Lower leg skin (tissue), 4 donors: ENCODE measurements at regions not wholly inside any gene's neighbourhood (a gene's known extent, or its start where the extent isn't known, plus 50 kb on each side); places are given as distances from the start of the nearest gene placed in this dataset.
"Not testable (repeated sequence)": the region's sequence is repeated elsewhere in the genome, so short reads cannot be mapped to it uniquely, and the experiment has no call there.

Experiments
- DNase-seq, 2 donors: peaks; one replicate each; pipeline ENCODE4 v3.0.0-alpha.2; 2019; ENCODE audit warnings: low spot score in 2 of 2
- H3K4me3 ChIP-seq: fragments of 200-600 bp; sonication (generic); 2 replicates; pipeline ENCODE4 v1.5.1; 2017; ENCODE audit warnings: mild to moderate bottlenecking, low read depth; ENCODE audit not compliant: poor library complexity, severe bottlenecking
- CTCF ChIP-seq, 3 donors: fragments of 450-650 bp; IDR thresholded peaks; one replicate each; pipeline ENCODE4 v1.5.1; 2016; ENCODE audit warnings: antibody characterized with exemption in 3 of 3, mild to moderate bottlenecking in 3 of 3, moderate library complexity in 2 of 3
- POLR2A ChIP-seq, 2 donors: fragments of 450-650 bp; IDR thresholded peaks; one replicate each; pipeline ENCODE4 v1.6.1; 2016 to 2017; ENCODE audit warnings: antibody characterized with exemption in 2 of 2, mild to moderate bottlenecking in 1 of 2, moderate library complexity in 1 of 2
- WGBS, 2 donors: methylation state at CpG; one replicate each; pipeline ENCODE4 v1.1.5; 2018; 5-methylcytosine and 5-hydroxymethylcytosine counted together
- intact Hi-C: fragments of 100-400 bp; cut with DNase I; formaldehyde crosslinking; loops from one replicate; pipeline ENCODE4 v1.15.0; 2023; ENCODE audit warnings: low total_unique reads

DNA sequence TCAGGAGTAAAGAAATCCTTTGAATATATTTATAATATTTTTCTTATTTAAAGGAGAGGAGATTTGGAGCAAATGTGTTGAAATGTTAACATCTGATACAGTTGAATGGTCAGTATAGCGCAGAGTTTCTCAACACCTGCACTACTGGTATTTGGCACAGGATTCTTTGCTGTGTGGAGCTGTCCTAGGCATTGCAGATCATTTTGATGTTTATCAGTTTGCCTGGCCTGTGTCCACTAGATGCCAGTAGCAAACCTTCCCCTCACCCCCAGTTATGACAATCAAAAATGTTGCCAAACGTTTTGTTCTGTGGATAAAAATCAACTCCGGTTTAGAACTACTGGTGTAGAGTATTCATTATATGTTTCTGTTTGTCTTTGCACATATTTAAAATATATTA, 765.3 kb upstream of the SLIT2 start:
- 46 to 62% methylated on average over 3 of the region's 3 CpGs for WGBS, 2 donors
- H3K4me3 ChIP-seq, result no peak overlapping the region
- TF ChIP-seq POLR2A (IDR thresholded peaks at IDR 0.05), result no peak
- TF ChIP-seq CTCF (IDR thresholded peaks at IDR 0.05), result no peak
- intact Hi-C loops, result no loop called here
- no peak for DNase-seq

DNA sequence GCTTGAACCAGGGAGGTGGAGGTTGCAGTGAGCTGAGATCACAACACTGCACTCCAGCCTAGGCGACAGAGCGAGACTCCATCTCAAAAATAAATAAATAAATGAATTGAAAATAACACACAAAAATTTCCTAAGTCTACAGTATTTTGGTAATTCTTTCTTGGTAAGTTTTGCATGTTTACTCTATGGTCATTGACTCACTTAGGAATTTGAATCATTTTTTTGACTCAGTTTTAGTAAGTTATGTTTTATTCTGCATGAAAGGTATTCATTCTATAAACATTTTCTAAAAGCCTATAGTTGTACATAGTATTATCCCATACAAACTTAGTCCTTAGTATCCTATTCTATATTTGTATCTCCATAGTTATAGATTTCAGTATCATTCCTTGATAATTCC, 772.9 kb upstream of the SLIT2 start:
- WGBS, 2 donors, result 95 to 100% methylated on average over 2 of the region's 2 CpGs
- no peak for DNase-seq
- TF ChIP-seq CTCF (IDR thresholded peaks at IDR 0.05) (no peak), POLR2A (IDR thresholded peaks at IDR 0.05) (no peak)
- H3K4me3 ChIP-seq, result no peak overlapping the region
- intact Hi-C loops, result no loop called here

- TF ChIP-seq CTCF (IDR thresholded peaks at IDR 0.05) (no peak), POLR2A (IDR thresholded peaks at IDR 0.05) (no peak)
- intact Hi-C loops, result no loop called here
- H3K4me3 ChIP-seq, result no peak overlapping the region
- WGBS, 2 donors, result 82 to 88% methylated on average over 1 of the region's 1 CpG
- DNase-seq, result no peak
These were observed 778.1 kb upstream of the SLIT2 start for GRCh38 chr4:19473569-19473968.

DNA sequence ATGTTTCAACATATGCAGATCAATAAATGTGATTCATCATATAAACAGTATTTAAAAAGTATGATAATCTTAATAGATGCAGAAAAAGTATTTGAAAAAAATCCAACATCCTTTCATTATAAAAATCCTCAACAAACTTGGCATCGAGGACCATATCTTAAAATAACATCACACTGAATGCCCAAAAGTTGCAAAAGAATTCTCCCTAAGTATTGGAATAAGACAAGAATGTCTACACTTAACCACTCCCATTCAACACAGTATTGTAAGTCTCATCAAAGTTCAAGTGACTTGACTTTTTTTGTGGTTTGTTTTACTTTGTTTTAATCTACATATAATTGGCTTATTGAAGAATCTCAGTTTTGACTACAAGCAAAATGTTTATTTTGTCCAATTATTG, 779.0 kb upstream of the SLIT2 start:
- H3K4me3 ChIP-seq, result no peak overlapping the region
- no peak for DNase-seq
- WGBS, 2 donors, result 24 to 28% methylated on average over 1 of the region's 1 CpG
- TF ChIP-seq CTCF (IDR thresholded peaks at IDR 0.05) (no peak), POLR2A (IDR thresholded peaks at IDR 0.05) (no peak)
- intact Hi-C loops, result no loop called here

GRCh38 chr4:19470001-19470400, 781.7 kb upstream of the SLIT2 start:
- intact Hi-C loops, H3K4me3 ChIP-seq, DNase-seq: not testable (repeated sequence)
- WGBS, 2 donors, result 84 to 86% methylated on average over 5 of the region's 5 CpGs

GRCh38 chr4:19462117-19462516, 789.6 kb upstream of the SLIT2 start:
- no peak for DNase-seq
- TF ChIP-seq POLR2A (IDR thresholded peaks at IDR 0.05), result no peak
- WGBS, 2 donors, result 59 to 76% methylated on average over 1 of the region's 1 CpG
- H3K4me3 ChIP-seq, result no peak overlapping the region
- intact Hi-C loops, result no loop called here

DNA sequence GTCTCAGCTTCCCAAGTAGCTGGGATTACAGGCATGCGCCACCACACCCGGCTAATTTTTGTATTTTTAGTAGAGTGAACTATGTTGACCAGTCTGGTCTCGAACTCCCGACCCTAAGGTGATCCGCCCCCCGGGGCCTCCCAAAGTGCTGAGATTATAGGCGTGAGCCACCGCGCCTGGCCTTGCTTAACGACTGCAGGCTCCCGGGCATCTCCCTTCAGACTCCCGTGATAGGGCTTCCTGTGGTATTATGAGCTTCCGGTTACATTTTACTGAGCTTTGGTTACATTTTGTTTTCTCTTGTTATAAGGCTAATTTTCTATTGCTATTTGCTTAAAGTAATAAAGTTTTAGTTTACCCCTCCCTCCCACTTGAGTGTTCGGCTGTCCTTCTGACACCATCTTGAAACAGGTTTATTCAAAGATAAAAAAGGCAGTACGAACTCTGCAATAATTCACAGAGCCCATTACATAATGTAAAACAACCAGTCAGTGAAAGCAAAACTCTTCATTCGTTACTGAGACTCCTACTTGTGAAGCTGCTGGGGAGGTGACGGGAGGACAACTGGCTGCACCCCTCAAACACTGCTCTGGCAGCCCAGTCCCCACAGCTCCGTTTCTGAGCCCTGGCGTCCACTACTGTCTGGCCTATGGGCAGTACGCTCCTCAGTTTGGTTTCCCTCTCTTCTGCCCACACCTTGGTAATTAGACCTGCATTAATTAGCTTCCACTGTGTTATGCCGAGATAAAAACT, 795.7 kb upstream of the SLIT2 start:
- DNase-seq, result no peak
- 93 to 94% methylated on average over 21 of the region's 21 CpGs for WGBS, 2 donors
- intact Hi-C loops, result no loop called here
- no peak overlapping the region for H3K4me3 ChIP-seq
- no peak for TF ChIP-seq POLR2A (IDR thresholded peaks at IDR 0.05)
- TF ChIP-seq CTCF (IDR thresholded peaks at IDR 0.05), result no peak
